Neural cell (in vitro differentiated cells): ENCODE measurements at regions not wholly inside any gene's neighbourhood (a gene's known extent, or its start where the extent isn't known, plus 50 kb on each side); places are given as distances from the start of the nearest gene placed in this dataset.

ENCODE experiments used
- H2AFZ ChIP-seq: fragments of 200-600, 300-800 bp; sonication (generic), shearing (Covaris generic); 2 replicates; pipeline ENCODE4 v1.6.0; 2014; ENCODE audit warnings: low read depth, mild to moderate bottlenecking, antibody characterized with exemption, low read length, moderate library complexity
- H3F3A ChIP-seq: fragments of 200-600 bp; shearing (Covaris generic); 2 replicates; pipeline ENCODE4 v1.6.1; 2016; ENCODE audit warnings: mild to moderate bottlenecking, moderate library complexity, mixed read lengths, antibody characterized with exemption, low read length; ENCODE audit not compliant: insufficient read depth, poor library complexity, severe bottlenecking
- H3K27ac ChIP-seq: fragments of 200-600, 300-800 bp; sonication (generic), shearing (Covaris generic); 2 replicates; pipeline ENCODE4 v1.5.1; 2014; ENCODE audit warnings: mild to moderate bottlenecking, low read length, moderate library complexity
- H3K27me3 ChIP-seq: fragments of 300-800, 200-600 bp; sonication (generic), shearing (Covaris generic); 2 replicates; pipeline ENCODE4 v1.6.0; 2014; ENCODE audit warnings: mild to moderate bottlenecking, low read depth, low read length, moderate library complexity; ENCODE audit not compliant: insufficient read depth
- H3K36me3 ChIP-seq: fragments of 300-800, 200-600 bp; sonication (generic), shearing (Covaris generic); 2 replicates; pipeline ENCODE4 v1.5.1; 2014; ENCODE audit warnings: mild to moderate bottlenecking, antibody characterized with exemption, low read length, moderate library complexity; ENCODE audit not compliant: insufficient read depth
- H3K4me2 ChIP-seq: fragments of 300-800, 200-600 bp; sonication (generic), shearing (Covaris generic); 2 replicates; pipeline ENCODE4 v1.6.0; 2014; ENCODE audit warnings: mild to moderate bottlenecking, low read length
- H3K4me3 ChIP-seq: fragments of 300-800, 200-600 bp; sonication (generic), shearing (Covaris generic); 2 replicates; pipeline ENCODE4 v1.5.1; 2014; ENCODE audit warnings: mild to moderate bottlenecking, low read length, moderate library complexity
- H3K79me2 ChIP-seq: fragments of 200-600 bp; shearing (Covaris generic); replicated peaks from 2 replicates; pipeline ENCODE4 v1.6.0; 2014; ENCODE audit warnings: mild to moderate bottlenecking, low read length, moderate library complexity; ENCODE audit not compliant: insufficient read depth
- H3K9ac ChIP-seq: fragments of 300-800, 200-600 bp; sonication (generic), shearing (Covaris generic); 2 replicates; pipeline ENCODE4 v1.6.1; 2016; ENCODE audit warnings: mild to moderate bottlenecking, low read length, mixed read lengths
- H3K9me2 ChIP-seq: fragments of 200-600 bp; shearing (Covaris generic); 2 replicates; pipeline ENCODE4 v1.6.1; 2016; ENCODE audit warnings: mild to moderate bottlenecking, low read length, mixed read lengths; ENCODE audit not compliant: insufficient read depth
- H3K9me3 ChIP-seq: fragments of 200-600, 300-800 bp; sonication (generic), shearing (Covaris generic); 2 replicates; pipeline ENCODE4 v1.6.1; 2016; ENCODE audit warnings: mild to moderate bottlenecking, mixed run types, low read length, moderate library complexity, mixed read lengths
- H4K20me1 ChIP-seq: fragments of 200-600 bp; shearing (Covaris generic); 2 replicates; pipeline ENCODE4 v1.6.1; 2016; ENCODE audit warnings: mild to moderate bottlenecking, mixed run types; ENCODE audit not compliant: insufficient read depth
- CTCF ChIP-seq: fragments of 450-650 bp; IDR thresholded peaks from 2 replicates; pipeline ENCODE4 v1.5.1; 2014; ENCODE audit warnings: antibody characterized with exemption, mild to moderate bottlenecking, moderate library complexity; ENCODE audit not compliant: poor library complexity, severe bottlenecking
- EZH2 ChIP-seq: fragments of 200-600, 300-800 bp; shearing (Covaris generic), sonication (generic); IDR thresholded peaks from 2 replicates; pipeline ENCODE4 v1.6.1; 2014; ENCODE audit warnings: antibody characterized with exemption, low read length, borderline replicate concordance, mild to moderate bottlenecking; ENCODE audit not compliant: insufficient read depth, poor library complexity, severe bottlenecking
- REST ChIP-seq: IDR thresholded peaks from 2 replicates; pipeline ENCODE4 v1.6.1; 2012; ENCODE audit warnings: borderline replicate concordance
- SMC3 ChIP-seq: fragments of 450-650 bp; conservative IDR thresholded peaks from 2 replicates; pipeline ENCODE4 v1.6.1; 2014; ENCODE audit warnings: antibody characterized with exemption, mild to moderate bottlenecking, moderate library complexity; ENCODE audit not compliant: poor library complexity
- TAF1 ChIP-seq: IDR thresholded peaks from 2 replicates; pipeline ENCODE4 v1.6.1; 2012; ENCODE audit warnings: low read depth

GRCh38 chr6:54579011-54579410 is 267.6 kb upstream of the FAM83B start:
- H3K79me2 ChIP-seq = no peaks in the 10 kb centered on the region
- H3K27me3 ChIP-seq = no peaks in the 10 kb centered on the region
- no peaks in the 10 kb centered on the region for H4K20me1 ChIP-seq
- H3K27ac ChIP-seq = no peak overlapping the region
- H3K9ac ChIP-seq = no peak overlapping the region
- H3F3A ChIP-seq = no peaks in the 10 kb centered on the region
- no peak overlapping the region for H3K4me3 ChIP-seq
- no peaks in the 10 kb centered on the region for H3K36me3 ChIP-seq
- no peak for TF ChIP-seq REST
- no peak for TF ChIP-seq TAF1
- no peak for TF ChIP-seq EZH2
- TF ChIP-seq CTCF = no peak
- no peak for TF ChIP-seq SMC3
- no peaks in the 10 kb centered on the region for H3K9me2 ChIP-seq
- H2AFZ ChIP-seq = no peak overlapping the region
- H3K9me3 ChIP-seq = no peaks in the 10 kb centered on the region
- no peak overlapping the region for H3K4me2 ChIP-seq

GRCh38 chr6:54586251-54586650 is 260.3 kb upstream of the FAM83B start:
- Histone ChIP-seq H3K27me3 (no peaks in the 10 kb centered on the region), H3K4me2 (no peak overlapping the region), H3K27ac (no peak overlapping the region), H4K20me1 (no peaks in the 10 kb centered on the region), H3K9me2 (no peaks in the 10 kb centered on the region), H3K4me3 (no peak overlapping the region), H2AFZ (no peak overlapping the region), H3K79me2 (no peaks in the 10 kb centered on the region), H3F3A (no peaks in the 10 kb centered on the region), H3K9me3 (no peaks in the 10 kb centered on the region), H3K36me3 (no peaks in the 10 kb centered on the region), H3K9ac (no peak overlapping the region)
- no peak for TF ChIP-seq SMC3
- TF ChIP-seq CTCF = no peak
- TF ChIP-seq REST = no peak
